Kasumi-1 (cell line): ENCODE measurements at regions not wholly inside any gene's neighbourhood (a gene's known extent, or its start where the extent isn't known, plus 50 kb on each side); places are given as distances from the start of the nearest gene placed in this dataset.

Experiments
- DNase-seq, 2 experiments: peaks; one replicate each; lab custom pipeline; 2025; lab: John Stamatoyannopoulos, UW

DNA sequence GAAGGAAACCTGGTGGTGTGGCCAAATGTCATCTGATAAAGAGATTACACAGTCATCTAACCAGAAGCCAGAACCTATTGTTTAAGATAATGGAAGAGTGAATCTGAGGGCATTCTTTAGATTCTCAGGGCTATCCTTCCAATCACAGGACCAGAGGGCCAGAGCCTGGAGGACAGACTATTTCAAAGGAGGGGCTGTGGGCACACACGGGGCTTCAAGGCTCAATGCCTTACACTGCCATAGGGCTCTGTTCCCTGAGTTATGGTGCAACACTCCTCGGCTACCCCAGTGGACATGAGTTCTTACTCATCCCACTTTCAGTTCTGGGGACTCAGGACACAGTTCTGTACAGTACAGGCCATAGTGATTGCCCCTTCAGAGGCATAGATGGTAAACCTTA is 343.9 kb upstream of the ALCAM start:
- no peak for DNase-seq

DNA sequence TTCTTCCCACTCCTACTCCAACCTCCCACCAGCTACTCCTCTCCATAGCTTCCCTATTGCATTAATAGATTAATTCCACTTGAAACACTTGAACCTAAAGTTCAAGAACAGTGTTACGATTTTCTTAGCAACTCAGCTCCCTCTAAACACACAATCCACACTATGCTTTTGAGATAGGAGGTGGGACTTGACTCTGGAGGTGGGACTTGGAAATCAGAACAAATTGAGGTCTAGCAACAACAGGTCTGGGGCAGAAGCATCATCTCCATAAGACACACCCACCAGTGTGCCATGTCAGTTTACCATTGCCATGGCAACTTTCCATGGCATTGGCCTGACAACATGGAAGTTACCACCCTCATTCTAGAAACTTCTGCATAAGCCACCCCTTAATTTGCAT is 336.5 kb upstream of the ALCAM start:
- DNase-seq: no peak

DNA sequence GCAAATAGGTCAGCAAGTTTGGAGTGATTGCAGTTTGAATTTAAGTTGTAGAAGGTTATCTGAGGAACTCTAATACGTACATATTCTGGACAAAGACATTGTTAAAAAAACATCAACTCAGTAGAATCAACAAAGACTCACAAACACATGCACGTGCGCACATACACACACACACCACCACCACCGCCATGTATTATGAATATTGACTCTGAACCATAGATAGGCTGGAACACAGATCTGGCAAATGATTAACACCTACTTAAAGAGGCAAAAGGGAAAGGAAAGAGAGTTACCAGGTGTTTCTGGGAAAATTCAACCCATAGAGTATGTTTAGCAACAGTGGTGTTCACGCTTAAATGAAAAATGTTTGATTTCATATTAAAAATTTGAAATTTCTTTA is 334.2 kb upstream of the ALCAM start:
- no peak for DNase-seq

DNA sequence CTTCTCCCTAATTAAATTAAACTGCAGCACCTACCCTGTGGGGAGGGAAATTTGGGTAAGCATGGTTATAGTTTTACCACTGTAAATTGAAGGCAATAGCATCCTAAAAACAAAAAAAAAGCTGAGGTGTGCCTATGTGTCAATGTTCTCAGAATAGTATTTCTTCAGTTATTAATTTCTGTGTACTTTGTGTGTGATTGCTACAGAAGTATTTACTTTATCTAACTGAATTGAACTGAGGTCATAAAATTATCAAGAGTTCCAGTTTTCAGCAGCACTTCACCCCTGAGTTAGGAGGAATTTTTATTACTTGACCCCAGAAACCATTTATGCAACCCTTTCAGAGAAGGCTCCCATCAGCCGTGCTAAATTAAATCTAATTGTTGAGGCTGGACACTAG is 333.6 kb upstream of the ALCAM start:
- DNase-seq: no peak

DNA sequence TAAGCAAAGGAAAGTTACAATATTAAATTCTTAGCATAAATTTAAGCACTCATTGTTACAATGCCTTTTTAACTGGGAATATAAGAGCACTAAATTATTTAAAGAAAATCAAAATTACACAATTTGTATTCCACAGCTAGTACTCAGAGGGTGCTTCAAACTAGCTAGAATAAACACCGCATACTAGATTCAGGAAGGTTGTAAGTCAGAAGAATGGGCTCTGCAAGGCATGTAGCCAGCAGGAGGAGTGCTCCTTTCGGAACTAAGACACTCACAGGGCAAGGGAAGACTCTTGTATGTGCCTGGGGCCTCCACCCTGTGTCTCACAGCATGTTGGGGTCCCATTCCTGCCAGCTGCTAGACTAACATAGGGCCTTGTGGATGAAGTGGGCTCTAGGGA is 327.7 kb upstream of the ALCAM start:
- DNase-seq: no peak

DNA sequence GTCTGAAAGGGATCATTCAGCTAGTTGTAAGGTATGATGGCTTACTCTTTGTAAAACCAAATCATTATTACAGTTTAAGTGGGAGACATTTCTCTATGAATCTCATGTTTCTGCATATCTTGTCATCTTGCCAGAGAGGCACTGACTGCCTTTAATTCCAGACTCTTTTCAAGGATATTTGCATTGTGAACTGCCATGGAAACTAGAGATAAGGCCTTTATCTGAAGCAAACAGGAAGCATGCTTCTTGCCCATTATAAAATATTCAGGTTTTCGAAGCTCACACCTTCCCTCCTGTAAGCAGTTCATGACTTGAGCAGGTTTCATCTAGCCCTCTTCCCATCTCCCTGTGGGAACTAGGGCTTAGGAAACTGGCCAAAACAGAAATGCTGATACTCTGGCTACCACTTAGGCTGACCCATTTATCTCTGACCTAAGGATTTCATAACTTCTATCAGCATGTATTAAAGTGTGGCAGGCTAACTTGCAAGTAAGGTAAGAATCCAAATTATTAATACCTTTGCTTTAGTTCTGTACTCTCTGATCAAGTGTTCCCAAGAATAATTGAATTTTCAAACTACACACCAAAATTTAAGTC is 326.6 kb upstream of the ALCAM start:
- no peak for DNase-seq

DNA sequence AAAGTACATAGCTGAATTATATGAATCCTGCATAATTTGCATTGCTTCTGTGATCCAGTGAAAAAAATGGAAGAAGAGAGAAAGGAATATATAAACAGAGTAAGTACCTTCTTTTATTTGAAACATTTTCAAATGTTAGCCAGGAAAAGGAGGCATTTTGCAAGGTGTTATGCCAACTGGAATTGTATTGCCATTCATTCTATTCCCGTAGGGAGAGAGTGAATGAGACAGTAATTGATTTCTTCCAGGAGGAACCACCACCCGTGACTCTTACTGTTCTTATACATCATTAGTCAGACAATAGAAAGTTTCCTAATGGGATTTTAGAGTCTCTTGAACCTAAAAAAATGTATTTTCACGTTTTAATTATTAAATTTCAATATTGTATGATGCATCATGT is 324.1 kb upstream of the ALCAM start:
- no peak for DNase-seq

DNA sequence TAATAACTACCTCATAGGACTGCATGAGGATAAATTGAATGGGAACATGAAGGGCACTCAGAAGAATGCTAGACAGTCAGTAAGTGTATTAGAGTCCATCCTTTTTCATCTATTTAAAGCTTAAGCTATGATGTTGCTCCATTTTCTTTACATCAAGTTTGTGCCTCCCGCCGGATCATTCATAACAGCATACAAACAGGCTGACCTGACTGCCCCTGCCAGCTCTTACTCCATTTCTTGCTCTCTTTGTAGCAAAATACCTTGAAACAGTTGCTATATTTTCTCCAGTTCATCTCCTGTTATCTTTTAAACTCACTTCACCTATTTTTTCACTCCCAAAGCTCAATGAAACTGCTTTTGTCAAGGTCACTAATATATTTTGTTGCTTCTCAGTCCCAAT is 315.6 kb upstream of the ALCAM start:
- no peak for DNase-seq

DNA sequence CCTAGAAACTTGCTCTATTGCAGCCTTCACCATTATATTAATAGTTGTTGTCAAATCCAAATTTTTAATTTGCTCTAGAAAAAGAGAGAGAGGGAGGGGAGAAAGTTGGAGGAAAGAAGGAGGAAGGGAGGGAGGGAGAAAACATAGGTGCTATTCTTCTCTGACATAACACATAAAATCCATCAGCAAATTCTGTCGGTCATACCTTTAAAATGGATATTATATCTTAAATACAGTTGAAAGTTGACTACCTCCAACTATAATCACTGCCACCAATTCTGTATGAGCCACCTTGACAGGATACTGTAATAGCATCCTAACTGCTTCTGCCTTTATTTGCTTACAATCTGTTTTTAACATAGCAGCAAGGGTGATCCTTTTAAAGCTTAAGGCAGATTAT is 314.7 kb upstream of the ALCAM start:
- DNase-seq: no peak

DNA sequence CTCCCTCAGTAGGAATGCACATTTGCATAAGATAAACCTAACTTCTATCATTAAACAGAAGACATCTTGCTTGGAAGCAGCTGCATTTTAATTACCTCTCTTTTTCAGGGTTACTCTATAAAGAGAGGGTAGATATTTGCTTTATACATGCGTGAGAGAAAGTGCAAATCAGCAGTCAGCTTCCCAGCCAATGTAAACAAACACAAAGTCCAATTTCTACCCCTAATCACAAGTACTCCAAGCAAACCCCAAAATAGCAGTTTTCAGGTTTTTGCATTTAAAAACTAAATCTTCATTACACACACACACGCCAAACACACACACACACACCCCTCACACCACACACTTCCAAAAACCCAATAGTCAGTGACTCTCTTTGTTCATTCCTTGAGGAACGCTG is 303.9 kb upstream of the ALCAM start:
- DNase-seq: no peak

DNA sequence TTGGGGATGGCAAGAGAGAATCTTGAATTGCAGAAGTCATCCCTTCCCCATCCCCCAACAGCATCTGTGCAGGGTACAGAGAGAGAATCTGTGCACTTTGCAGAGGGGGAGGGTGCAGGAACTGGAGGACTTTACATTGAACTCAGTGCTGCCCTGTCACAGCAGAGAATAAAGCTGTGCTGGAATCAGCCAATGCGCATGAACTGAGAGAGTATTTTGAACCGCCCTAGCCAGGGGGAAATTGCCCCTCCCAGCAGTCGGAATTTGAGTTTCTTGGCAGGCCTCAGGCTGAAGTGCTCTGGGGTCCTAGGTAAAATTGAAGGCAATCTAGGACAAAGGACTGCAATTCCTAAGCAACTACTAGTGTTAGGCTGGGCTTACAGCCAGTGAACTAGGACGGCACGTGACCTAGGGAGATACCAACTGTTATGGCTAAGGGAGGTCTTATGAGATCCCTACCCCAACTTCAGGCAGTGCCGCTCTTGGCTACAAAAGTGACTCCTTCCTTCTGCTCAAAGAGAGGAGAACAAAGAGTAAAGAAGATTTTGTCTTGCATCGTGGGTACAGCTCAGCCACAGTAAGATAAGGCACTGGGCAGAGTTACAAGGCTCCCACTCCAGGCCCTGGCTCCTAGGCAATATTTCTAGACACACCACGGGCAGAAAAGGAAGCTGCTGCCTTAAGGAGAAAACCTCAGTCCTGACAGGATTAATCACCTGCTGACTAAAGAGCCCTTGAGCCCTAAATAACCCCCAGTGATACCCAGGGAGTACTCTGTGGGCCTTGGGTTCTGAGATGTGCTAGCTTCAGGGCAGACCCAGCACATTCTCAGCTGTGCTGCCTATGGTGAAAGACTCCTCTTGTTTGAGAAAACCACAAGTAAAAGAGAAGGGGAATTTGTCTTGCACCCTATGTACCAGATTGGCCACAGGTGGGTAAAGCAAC is 300.5 kb upstream of the ALCAM start:
- no peak for DNase-seq

DNA sequence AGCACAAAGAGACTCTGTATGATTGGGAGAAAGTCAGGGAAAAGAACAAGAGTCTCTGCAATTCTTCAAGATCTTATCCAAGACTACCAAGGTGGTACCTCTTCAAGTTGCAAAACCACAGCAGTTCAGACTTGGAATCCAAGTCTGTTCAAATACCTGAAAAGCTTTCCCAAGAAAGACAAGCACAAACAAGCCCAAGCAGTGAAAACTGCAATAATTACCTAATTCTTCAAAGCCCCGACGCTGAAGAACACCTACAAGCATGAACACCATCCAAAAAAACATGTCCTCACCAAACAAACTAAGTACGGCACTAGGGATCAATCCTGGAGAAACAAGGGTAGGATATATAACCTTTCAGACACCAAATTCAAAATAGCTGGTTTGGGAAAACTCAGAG is 299.3 kb upstream of the ALCAM start:
- DNase-seq: no peak

DNA sequence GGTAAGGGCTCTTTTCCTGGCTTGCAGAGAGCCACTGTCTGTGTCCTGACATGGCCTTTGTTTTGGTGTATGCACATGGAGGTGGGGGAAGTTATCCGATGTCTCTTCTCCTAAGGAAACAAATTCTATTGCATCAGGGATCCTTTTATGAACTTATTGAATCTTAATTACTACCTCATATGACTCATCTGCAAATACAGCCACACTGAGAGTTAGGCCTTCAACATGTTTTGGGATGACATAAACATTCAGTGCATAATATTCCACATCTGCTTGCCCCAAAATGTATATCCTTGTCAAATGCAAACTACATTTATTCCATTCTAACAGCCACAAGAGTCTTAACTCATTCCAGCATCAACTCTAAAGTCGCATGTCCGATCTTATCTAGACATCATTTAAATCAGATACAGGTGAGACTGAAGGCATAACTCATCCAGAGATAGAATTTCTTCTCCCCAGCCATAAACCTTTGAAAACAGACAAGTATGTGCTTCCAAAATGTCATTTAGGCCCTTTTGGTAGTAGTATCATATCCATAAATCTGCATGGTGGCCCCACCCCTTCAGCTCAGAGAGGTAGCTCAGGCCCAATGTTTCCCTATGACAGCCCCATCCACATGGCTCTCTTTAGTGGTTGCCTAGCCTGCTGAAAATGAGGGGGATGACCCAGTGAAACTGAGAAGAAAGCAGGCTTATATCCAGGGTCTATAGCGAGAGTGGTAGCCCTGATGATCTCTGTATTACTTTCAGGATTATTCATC is 289.5 kb upstream of the ALCAM start:
- DNase-seq: no peak

DNA sequence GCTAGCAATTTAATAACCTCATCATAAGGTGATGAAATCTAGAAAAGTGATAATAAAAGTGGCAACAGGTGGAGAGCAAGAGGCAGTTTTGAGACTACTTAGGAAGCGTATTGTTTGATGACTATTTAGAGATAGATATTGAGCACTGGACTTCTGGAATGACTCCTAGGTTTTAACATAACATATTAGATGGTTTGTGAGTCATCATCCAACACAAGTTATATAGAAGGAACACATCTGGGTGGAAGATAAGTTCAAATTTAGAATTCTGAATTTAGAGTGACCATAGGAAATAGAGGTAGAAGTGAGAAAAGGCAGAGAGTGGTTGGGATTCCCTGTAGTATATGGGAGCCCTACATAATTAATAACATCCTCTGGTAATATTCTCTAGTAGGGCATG is 282.8 kb upstream of the ALCAM start:
- no peak for DNase-seq

DNA sequence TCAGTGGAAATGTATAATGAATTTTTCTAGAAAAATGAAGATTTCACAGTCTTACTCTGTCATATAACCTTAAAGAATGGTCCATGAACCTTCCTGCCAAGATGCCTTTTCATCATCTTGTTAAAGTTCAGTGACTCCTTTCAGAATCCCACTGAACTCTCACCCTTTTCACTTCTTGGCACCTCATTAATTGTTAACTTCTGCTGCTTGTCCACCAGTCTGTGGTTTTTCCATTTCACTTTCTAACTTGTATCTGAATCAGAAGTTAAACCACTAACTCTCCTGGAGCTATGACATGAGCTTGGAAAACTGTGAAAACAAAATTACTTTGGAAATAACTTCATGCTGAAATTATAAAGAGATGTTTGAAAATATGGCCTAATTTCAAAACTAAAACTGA is 281.2 kb upstream of the ALCAM start:
- DNase-seq: no peak

DNA sequence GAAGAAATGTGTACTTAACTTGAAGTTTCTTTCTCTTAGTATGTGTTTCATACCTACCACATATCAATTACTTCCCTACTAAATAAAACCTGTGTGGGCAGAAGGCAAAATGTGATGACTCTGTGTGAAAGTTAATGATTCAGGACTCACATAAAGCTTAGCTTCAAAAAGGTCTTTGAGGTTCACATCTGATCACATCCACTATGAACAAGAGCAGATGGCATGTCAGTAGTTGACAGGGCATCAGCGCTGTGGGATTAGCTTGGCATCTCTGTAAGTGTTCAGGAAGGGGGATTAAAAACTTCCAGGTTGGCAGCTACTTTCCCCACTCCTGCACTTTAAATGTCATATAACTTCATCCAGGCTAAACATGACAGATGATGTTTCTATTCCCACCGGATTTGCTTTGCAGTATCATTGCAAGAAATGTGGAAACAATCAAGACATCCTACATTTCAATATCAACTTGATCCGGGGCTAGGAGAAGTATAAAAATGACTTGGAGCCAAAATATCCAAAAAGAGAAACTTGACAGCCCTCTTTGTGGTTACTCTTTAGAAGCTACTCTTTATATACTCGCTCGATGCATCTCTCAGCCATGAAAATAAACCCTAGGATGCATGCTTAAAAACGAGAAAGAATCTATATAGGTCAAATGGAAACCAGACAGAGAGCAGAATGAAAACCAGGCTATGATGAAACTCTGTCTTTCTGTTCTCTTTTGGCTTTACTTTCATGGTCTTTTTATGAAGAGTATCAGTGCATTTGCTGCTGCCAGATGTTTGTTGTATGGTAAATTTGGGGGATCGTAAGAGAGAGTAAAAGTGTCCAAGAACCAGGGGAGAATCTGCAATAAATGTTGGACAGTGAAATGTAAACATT is 273.1 kb upstream of the ALCAM start:
- DNase-seq: no peak

DNA sequence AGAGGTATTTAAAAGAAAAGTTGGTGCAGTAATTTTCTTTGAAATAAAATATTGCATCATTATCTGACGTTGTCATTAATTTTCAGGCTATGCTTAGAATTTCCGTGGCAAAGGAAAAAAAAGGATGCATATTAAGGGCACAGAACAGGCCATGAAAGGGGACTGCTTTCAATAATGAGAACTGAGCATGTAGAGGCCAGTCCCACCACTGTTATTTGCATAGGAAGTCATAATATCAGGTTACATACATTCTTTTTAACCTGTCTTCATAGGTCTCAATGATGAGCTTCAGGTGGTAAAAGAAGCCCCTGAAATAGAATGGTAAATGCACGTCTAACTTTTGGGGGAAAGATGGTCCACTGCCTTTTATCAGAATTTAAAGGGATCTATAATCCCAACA is 272.1 kb upstream of the ALCAM start:
- no peak for DNase-seq

DNA sequence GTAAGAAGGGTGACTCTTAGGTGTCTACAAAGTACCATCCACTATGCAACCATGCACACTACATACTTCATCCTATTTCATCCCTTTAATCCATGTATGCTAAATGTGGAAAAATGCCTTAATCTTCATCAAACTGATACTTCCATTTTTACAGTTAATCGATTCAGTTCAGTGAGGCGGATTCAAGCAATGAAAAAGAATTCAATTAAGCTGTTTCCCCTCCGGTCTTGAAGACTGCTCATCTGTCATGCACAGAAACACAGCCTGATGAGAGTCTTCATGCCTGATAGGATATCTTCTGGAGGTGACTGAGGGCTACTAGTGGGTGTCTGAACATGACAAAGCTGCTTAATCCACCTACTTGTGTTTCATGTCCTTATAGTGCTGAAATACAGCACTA is 270.6 kb upstream of the ALCAM start:
- DNase-seq: no peak

DNA sequence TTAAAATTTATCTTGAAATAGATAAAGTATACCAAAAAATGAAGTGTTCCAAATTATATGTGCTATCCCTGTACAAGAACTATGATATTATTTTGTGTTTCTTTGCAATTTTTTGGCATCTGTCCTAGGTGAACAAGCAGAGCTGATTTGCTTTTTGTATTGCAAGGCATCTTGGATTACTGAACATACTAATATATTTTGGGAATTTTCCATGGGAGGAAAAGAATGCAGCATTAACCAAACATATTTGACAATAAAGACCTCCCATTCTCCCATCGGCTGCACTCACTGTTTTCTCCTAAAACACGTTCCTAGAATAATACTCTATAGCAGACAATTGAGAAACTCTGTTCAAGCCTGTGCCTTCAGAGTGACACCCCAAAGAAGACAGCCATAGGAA is 265.1 kb upstream of the ALCAM start:
- DNase-seq: no peak

DNA sequence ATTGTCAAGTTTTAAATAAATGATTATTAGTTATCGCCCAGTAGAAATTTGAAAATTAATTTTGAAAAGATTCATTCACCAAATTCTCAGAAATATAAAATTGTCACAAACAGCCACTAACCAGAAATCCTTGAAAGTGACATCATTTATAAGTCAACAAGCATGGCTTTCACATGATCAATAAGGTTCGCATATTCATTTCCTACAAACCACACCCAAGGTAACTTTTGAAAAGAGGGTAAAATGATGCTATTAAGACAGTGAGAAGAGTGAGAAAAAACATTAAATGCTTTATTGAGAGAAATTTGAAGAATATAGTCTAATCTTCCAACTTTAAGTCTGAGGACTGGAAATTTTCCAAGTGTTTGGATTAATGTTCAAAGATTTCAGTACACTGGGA is 263.6 kb upstream of the ALCAM start:
- DNase-seq: no peak

DNA sequence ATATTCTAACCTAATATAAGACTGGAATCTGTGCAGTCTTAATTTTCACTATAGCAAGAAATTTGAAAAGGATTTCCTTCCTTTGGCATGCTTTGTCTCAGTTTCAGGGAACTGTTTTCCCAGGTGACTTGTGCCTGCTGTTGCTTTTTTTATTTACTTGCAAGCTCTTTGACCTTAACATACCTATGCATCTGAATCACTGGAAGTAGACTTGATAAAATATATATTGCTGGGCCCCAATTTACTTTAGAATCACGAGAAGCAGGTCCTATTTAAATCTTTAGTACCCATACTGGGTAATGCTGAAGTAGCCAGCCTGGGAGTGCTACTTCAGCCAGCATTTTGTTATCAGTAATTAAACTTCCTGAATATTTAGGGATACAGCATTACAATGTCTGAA is 257.9 kb upstream of the ALCAM start:
- no peak for DNase-seq

DNA sequence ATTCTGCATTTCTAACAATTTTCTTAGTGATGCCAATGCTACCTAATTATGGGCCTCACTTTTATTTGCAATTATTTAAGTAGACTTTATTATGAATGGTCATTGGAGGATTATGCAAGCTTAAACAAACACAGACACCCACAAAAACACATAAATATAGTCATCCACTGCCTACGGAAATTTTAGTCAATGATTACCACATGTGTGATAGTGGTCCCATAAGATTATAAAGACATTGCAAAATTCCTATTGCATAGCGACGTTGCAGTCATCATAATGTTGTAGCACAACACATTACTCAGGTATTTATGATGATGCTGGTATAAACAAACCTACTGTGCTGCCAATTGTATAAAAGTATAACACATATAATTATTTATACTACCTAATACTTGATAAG is 247.8 kb upstream of the ALCAM start:
- DNase-seq: no peak
